ENCODE measurements at regions not wholly inside any gene's neighbourhood (a gene's known extent, or its start where the extent isn't known, plus 50 kb on each side); places are given as distances from the start of the nearest gene placed in this dataset.

DNA sequence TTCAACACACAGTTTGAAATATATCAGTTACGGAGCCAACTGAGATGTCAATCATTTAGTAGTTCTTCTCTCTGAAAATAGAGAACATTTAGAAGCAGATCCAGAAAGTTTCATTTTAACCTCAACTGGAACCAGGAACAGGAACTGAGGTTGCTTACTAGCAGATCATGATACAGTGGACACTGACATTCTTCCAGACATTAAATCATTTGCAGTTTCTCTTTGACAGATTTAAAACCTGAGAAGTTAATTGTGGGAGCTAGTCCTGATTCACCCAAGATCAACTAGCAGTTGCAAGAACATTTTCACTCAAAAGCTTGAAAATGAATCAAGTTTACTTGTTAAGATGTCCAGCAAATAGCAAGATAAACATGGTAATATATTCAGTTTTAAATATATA is 135.4 kb downstream of the SLC17A6 start:
- Histone ChIP-seq H3K36me3 (ENCODE audit: control insufficient read depth in 2 of 2, insufficient read depth in 2 of 2, low read length in 2 of 2) (no peaks in the 10 kb centered on the region), H3K27me3 (ENCODE audit: control insufficient read depth in 2 of 2, insufficient read depth in 2 of 2, low read length in 2 of 2) (no peaks in the 10 kb centered on the region), H3K9me3 (ENCODE audit: control insufficient read depth in 2 of 2, low read length in 2 of 2) (no peaks in the 10 kb centered on the region)

DNA sequence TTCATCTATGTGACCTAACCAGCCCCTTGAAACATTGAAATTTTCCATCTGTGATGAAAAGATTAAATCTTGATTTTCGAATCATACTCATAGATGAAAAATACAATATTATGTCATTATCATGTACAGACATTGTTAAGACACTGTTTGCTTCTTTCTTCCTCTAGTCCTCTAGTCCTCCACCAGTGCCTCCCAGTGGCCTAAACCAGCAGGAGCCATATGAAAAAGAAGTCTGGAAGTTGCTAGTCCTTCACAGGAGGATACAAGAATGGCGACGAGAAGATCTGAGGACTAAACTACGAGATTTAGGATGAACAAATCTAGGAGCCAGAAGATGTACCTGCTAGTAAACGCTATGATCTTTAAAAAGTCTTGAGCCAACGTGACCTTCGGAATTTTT is 134.1 kb downstream of the SLC17A6 start:
- Histone ChIP-seq H3K27me3 (ENCODE audit: control insufficient read depth in 2 of 2, insufficient read depth in 2 of 2, low read length in 2 of 2) (no peaks in the 10 kb centered on the region), H3K9me3 (ENCODE audit: control insufficient read depth in 2 of 2, low read length in 2 of 2) (no peaks in the 10 kb centered on the region), H3K27ac (ENCODE audit: low read depth in 2 of 2, low read length in 2 of 2) (no peak overlapping the region), H3K9ac (ENCODE audit: low read depth in 1 of 2, low read length in 2 of 2) (no peak overlapping the region), H3K36me3 (ENCODE audit: control insufficient read depth in 2 of 2, insufficient read depth in 2 of 2, low read length in 2 of 2) (no peaks in the 10 kb centered on the region), H3K4me3 (ENCODE audit: low read length in 2 of 2) (no peak overlapping the region), H3K4me1 (ENCODE audit: control insufficient read depth in 2 of 2, insufficient read depth in 2 of 2, low read length in 2 of 2) (no peaks in the 10 kb centered on the region)

More for the DNA sequence above, 135.4 kb downstream of the SLC17A6 start:
- H3K9ac ChIP-seq (ENCODE audit: low read depth in 1 of 2, low read length in 2 of 2): no peak overlapping the region
- no peak overlapping the region for H3K27ac ChIP-seq (ENCODE audit: low read depth in 2 of 2, low read length in 2 of 2)
- no peak overlapping the region for H3K4me3 ChIP-seq (ENCODE audit: low read length in 2 of 2)
- H3K4me1 ChIP-seq (ENCODE audit: control insufficient read depth in 2 of 2, insufficient read depth in 2 of 2, low read length in 2 of 2): no peaks in the 10 kb centered on the region

DNA sequence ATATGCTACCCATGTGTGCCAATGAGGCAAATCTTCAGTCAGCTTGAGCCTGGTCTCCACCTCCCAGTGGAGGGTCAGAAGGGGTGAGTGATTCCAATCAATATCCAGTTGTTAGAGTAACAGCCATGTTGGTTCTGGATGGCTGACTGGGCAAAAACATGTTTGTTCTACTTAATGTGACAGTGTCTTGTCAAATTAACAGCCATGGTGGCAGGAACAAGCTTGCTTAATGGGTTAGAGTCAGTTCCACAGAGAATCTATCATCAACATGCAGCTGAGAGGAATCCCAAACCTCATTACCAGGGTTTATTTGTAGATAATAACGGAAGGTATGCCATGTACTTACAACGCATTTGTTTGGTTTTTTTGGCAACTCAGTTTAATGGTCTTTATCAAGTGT is 133.2 kb downstream of the SLC17A6 start:
- no peak overlapping the region for H3K27ac ChIP-seq (ENCODE audit: low read depth in 2 of 2, low read length in 2 of 2)
- no peak overlapping the region for H3K4me3 ChIP-seq (ENCODE audit: low read length in 2 of 2)
- H3K27me3 ChIP-seq (ENCODE audit: control insufficient read depth in 2 of 2, insufficient read depth in 2 of 2, low read length in 2 of 2): no peaks in the 10 kb centered on the region
- H3K9me3 ChIP-seq (ENCODE audit: control insufficient read depth in 2 of 2, low read length in 2 of 2): no peaks in the 10 kb centered on the region
- H3K4me1 ChIP-seq (ENCODE audit: control insufficient read depth in 2 of 2, insufficient read depth in 2 of 2, low read length in 2 of 2): no peaks in the 10 kb centered on the region
- H3K9ac ChIP-seq (ENCODE audit: low read depth in 1 of 2, low read length in 2 of 2): no peak overlapping the region
- H3K36me3 ChIP-seq (ENCODE audit: control insufficient read depth in 2 of 2, insufficient read depth in 2 of 2, low read length in 2 of 2): no peaks in the 10 kb centered on the region

DNA sequence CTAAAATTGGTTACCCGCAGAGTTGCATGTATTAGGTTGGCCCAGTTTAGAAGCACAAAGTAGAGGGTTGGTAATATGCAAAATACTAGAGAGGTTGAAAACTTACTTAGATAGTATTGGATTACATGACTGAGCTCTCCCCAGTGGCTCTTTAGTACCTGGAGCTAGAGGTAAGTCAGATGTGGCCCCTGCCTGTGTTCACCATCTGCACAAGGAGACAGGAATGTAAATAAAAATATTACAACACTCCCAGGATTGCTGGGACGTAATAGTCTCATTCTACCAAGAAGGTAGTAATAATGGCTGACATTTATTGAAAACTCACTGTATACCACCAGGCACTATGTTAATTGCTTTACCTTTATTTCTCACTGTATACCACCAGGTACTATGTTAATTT is 129.6 kb downstream of the SLC17A6 start:
- Histone ChIP-seq H3K27me3 (ENCODE audit: control insufficient read depth in 2 of 2, insufficient read depth in 2 of 2, low read length in 2 of 2) (no peaks in the 10 kb centered on the region), H3K36me3 (ENCODE audit: control insufficient read depth in 2 of 2, insufficient read depth in 2 of 2, low read length in 2 of 2) (no peaks in the 10 kb centered on the region), H3K4me1 (ENCODE audit: control insufficient read depth in 2 of 2, insufficient read depth in 2 of 2, low read length in 2 of 2) (no peaks in the 10 kb centered on the region), H3K9ac (ENCODE audit: low read depth in 1 of 2, low read length in 2 of 2) (no peak overlapping the region), H3K27ac (ENCODE audit: low read depth in 2 of 2, low read length in 2 of 2) (no peak overlapping the region), H3K4me3 (ENCODE audit: low read length in 2 of 2) (no peak overlapping the region), H3K9me3 (ENCODE audit: control insufficient read depth in 2 of 2, low read length in 2 of 2) (no peaks in the 10 kb centered on the region)

DNA sequence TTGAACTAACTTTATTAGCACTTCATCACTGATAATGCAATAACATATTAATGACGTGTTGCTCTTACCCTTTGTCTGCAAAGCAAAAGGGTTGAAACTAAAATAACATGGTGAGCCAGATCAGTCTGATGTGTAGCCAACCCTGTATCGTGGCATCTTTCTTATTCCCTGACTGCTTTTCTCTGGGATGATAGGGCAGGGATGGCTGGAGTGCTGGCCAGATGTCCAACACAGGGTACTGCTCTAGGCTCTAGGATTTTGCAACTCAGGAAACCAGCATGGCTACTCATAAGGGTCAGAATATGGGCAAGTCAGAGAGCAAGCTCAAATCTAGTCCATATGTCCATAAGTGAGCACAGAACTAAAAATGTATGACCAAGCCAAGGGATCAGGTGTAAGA is 129.1 kb downstream of the SLC17A6 start:
- Histone ChIP-seq H3K4me1 (ENCODE audit: control insufficient read depth in 2 of 2, insufficient read depth in 2 of 2, low read length in 2 of 2) (no peaks in the 10 kb centered on the region), H3K4me3 (ENCODE audit: low read length in 2 of 2) (no peak overlapping the region), H3K9me3 (ENCODE audit: control insufficient read depth in 2 of 2, low read length in 2 of 2) (no peaks in the 10 kb centered on the region), H3K27me3 (ENCODE audit: control insufficient read depth in 2 of 2, insufficient read depth in 2 of 2, low read length in 2 of 2) (no peaks in the 10 kb centered on the region), H3K27ac (ENCODE audit: low read depth in 2 of 2, low read length in 2 of 2) (no peak overlapping the region), H3K36me3 (ENCODE audit: control insufficient read depth in 2 of 2, insufficient read depth in 2 of 2, low read length in 2 of 2) (no peaks in the 10 kb centered on the region), H3K9ac (ENCODE audit: low read depth in 1 of 2, low read length in 2 of 2) (no peak overlapping the region)

- H3K9ac ChIP-seq (ENCODE audit: low read depth in 1 of 2, low read length in 2 of 2): no peak overlapping the region
- H3K9me3 ChIP-seq (ENCODE audit: control insufficient read depth in 2 of 2, low read length in 2 of 2): no peaks in the 10 kb centered on the region
- H3K36me3 ChIP-seq (ENCODE audit: control insufficient read depth in 2 of 2, insufficient read depth in 2 of 2, low read length in 2 of 2): no peaks in the 10 kb centered on the region
- no peak overlapping the region for H3K4me3 ChIP-seq (ENCODE audit: low read length in 2 of 2)
- no peaks in the 10 kb centered on the region for H3K27me3 ChIP-seq (ENCODE audit: control insufficient read depth in 2 of 2, insufficient read depth in 2 of 2, low read length in 2 of 2)
- H3K4me1 ChIP-seq (ENCODE audit: control insufficient read depth in 2 of 2, insufficient read depth in 2 of 2, low read length in 2 of 2): no peaks in the 10 kb centered on the region
- no peak overlapping the region for H3K27ac ChIP-seq (ENCODE audit: low read depth in 2 of 2, low read length in 2 of 2)
Measured at GRCh38 chr11:22466809-22467208, 128.6 kb downstream of the SLC17A6 start.

- H3K4me3 ChIP-seq (ENCODE audit: low read length in 2 of 2): no peak overlapping the region
- no peak overlapping the region for H3K27ac ChIP-seq (ENCODE audit: low read depth in 2 of 2, low read length in 2 of 2)
- H3K36me3 ChIP-seq (ENCODE audit: control insufficient read depth in 2 of 2, insufficient read depth in 2 of 2, low read length in 2 of 2): no peaks in the 10 kb centered on the region
- no peak overlapping the region for H3K9ac ChIP-seq (ENCODE audit: low read depth in 1 of 2, low read length in 2 of 2)
- H3K9me3 ChIP-seq (ENCODE audit: control insufficient read depth in 2 of 2, low read length in 2 of 2): no peaks in the 10 kb centered on the region
- H3K27me3 ChIP-seq (ENCODE audit: control insufficient read depth in 2 of 2, insufficient read depth in 2 of 2, low read length in 2 of 2): no peaks in the 10 kb centered on the region
- no peaks in the 10 kb centered on the region for H3K4me1 ChIP-seq (ENCODE audit: control insufficient read depth in 2 of 2, insufficient read depth in 2 of 2, low read length in 2 of 2)
Measured at GRCh38 chr11:22466351-22466750, 128.2 kb downstream of the SLC17A6 start.

GRCh38 chr11:22465620-22466019 is 127.4 kb downstream of the SLC17A6 start:
- H3K9me3 ChIP-seq (ENCODE audit: control insufficient read depth in 2 of 2, low read length in 2 of 2): no peaks in the 10 kb centered on the region
- no peaks in the 10 kb centered on the region for H3K36me3 ChIP-seq (ENCODE audit: control insufficient read depth in 2 of 2, insufficient read depth in 2 of 2, low read length in 2 of 2)
- no peaks in the 10 kb centered on the region for H3K4me1 ChIP-seq (ENCODE audit: control insufficient read depth in 2 of 2, insufficient read depth in 2 of 2, low read length in 2 of 2)
- H3K27ac ChIP-seq (ENCODE audit: low read depth in 2 of 2, low read length in 2 of 2): no peak overlapping the region
- no peak overlapping the region for H3K4me3 ChIP-seq (ENCODE audit: low read length in 2 of 2)
- no peaks in the 10 kb centered on the region for H3K27me3 ChIP-seq (ENCODE audit: control insufficient read depth in 2 of 2, insufficient read depth in 2 of 2, low read length in 2 of 2)
- no peak overlapping the region for H3K9ac ChIP-seq (ENCODE audit: low read depth in 1 of 2, low read length in 2 of 2)

DNA sequence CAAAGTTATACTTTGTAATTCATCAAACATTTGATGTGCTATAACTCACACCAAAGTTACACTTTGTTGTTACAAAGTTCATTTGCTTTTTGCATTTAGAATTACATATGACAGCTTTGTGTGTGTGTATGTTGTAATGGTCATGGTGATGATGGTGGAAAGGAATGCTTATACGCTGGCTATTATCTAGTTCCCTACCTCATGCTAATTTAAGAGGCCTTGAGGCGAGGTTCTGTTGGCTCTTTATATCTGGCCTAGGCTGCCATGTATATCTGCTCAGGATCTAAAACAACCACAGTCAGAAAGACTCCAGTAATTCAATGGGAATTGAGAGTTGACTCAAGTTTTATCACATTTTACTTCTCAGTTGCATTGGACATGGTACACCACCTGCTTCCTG is 123.4 kb downstream of the SLC17A6 start:
- Histone ChIP-seq H3K9me3 (ENCODE audit: control insufficient read depth in 2 of 2, low read length in 2 of 2) (no peaks in the 10 kb centered on the region), H3K36me3 (ENCODE audit: control insufficient read depth in 2 of 2, insufficient read depth in 2 of 2, low read length in 2 of 2) (no peaks in the 10 kb centered on the region), H3K27ac (ENCODE audit: low read depth in 2 of 2, low read length in 2 of 2) (no peak overlapping the region), H3K9ac (ENCODE audit: low read depth in 1 of 2, low read length in 2 of 2) (no peak overlapping the region), H3K4me1 (ENCODE audit: control insufficient read depth in 2 of 2, insufficient read depth in 2 of 2, low read length in 2 of 2) (no peaks in the 10 kb centered on the region), H3K4me3 (ENCODE audit: low read length in 2 of 2) (no peak overlapping the region), H3K27me3 (ENCODE audit: control insufficient read depth in 2 of 2, insufficient read depth in 2 of 2, low read length in 2 of 2) (no peaks in the 10 kb centered on the region)

DNA sequence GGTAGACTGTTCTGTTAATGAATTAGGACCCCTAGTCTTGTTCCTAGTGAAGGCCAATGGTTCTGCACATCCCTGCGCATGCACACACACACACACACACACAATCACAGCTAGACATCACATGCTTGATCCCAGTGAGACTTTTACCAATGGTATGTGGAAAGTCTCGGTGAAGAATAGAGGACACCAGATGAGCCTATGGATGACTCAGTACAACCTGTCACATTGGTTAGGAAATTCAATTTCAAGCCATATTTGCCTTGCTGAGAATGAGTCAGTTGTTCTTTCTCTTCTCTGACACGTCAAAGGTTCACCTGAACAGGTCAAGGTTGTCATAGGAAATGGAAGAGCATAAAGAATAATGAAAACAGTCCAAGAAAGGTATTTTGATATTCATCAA is 122.0 kb downstream of the SLC17A6 start:
- Histone ChIP-seq H3K9ac (ENCODE audit: low read depth in 1 of 2, low read length in 2 of 2) (no peak overlapping the region), H3K27me3 (ENCODE audit: control insufficient read depth in 2 of 2, insufficient read depth in 2 of 2, low read length in 2 of 2) (no peaks in the 10 kb centered on the region), H3K4me3 (ENCODE audit: low read length in 2 of 2) (no peak overlapping the region), H3K4me1 (ENCODE audit: control insufficient read depth in 2 of 2, insufficient read depth in 2 of 2, low read length in 2 of 2) (no peaks in the 10 kb centered on the region), H3K36me3 (ENCODE audit: control insufficient read depth in 2 of 2, insufficient read depth in 2 of 2, low read length in 2 of 2) (no peaks in the 10 kb centered on the region), H3K9me3 (ENCODE audit: control insufficient read depth in 2 of 2, low read length in 2 of 2) (no peaks in the 10 kb centered on the region), H3K27ac (ENCODE audit: low read depth in 2 of 2, low read length in 2 of 2) (no peak overlapping the region)

DNA sequence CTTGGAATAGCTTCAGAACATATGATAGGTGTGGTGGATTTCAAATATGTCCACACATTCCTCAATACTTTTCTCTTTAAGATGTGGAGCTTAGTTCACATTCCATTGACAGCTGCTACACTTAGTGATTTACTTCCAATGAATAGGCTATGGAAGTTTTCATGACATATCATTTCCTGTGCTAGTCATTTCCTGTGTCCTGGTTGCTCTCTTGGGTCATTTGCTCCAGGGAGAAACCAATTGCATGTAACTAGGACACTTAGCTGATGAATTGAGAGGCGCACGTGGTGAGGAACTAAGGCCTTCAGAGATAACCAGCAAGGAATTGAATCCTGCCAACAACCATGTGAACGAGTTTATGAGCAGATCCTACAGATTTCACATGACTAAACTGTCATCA is 120.9 kb downstream of the SLC17A6 start:
- Histone ChIP-seq H3K9me3 (ENCODE audit: control insufficient read depth in 2 of 2, low read length in 2 of 2) (no peaks in the 10 kb centered on the region), H3K9ac (ENCODE audit: low read depth in 1 of 2, low read length in 2 of 2) (no peak overlapping the region), H3K4me1 (ENCODE audit: control insufficient read depth in 2 of 2, insufficient read depth in 2 of 2, low read length in 2 of 2) (no peaks in the 10 kb centered on the region), H3K36me3 (ENCODE audit: control insufficient read depth in 2 of 2, insufficient read depth in 2 of 2, low read length in 2 of 2) (no peaks in the 10 kb centered on the region), H3K27me3 (ENCODE audit: control insufficient read depth in 2 of 2, insufficient read depth in 2 of 2, low read length in 2 of 2) (no peaks in the 10 kb centered on the region), H3K4me3 (ENCODE audit: low read length in 2 of 2) (no peak overlapping the region), H3K27ac (ENCODE audit: low read depth in 2 of 2, low read length in 2 of 2) (no peak overlapping the region)

Measured in mucosa of rectum (tissue), 2 donors.